ENCODE measurements at regions not wholly inside any gene's neighbourhood (a gene's known extent, or its start where the extent isn't known, plus 50 kb on each side); places are given as distances from the start of the nearest gene placed in this dataset.
"Not testable (repeated sequence)": the region's sequence is repeated elsewhere in the genome, so short reads cannot be mapped to it uniquely, and the experiment has no call there.

GRCh38 chr7:109407756-109408155 lies 838.1 kb downstream of the DNAJB9 start:
- no peak overlapping the region for H3K27ac ChIP-seq
- no peak for TF ChIP-seq CTCF (conservative IDR thresholded peaks at IDR 0.05)

DNA sequence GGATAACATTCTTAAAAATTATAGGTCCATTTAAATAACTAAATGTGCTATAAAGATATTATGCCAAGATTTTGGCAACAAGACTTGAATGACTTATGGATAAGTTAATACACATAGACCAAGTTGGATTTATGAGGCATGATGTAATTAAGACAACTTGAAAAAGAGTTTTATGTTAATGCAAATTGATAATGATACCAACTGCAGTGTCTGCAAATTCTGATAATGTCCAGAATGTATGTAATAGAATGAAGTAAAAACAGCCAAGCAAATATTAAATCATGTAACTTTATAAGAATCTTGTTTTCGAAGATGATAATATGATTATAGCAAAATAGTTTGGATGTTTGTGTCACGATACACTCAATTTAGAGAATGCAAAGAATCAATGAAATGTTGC lies 868.3 kb downstream of the DNAJB9 start:
- H3K27ac ChIP-seq = no peak overlapping the region
- TF ChIP-seq CTCF (conservative IDR thresholded peaks at IDR 0.05) = no peak

DNA sequence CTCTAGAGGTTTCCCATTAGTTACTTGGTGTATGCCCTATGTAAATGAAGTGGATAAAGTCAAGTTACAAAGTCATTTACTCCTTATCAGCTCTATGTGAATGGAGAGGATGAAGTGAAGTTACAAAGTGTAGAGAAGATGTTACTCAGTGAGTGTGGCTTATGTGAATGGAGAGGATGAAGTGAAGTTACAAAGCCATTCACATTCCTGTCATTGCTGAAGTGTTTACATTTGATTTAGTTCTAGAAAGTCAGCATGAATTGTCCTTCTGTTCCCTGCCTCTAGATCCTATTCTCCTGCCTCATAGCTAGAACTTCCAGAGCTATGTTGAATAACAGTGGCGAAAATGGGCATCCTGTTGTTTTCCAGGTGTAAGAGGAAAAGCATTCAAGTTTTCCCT lies 880.1 kb downstream of the DNAJB9 start:
- TF ChIP-seq CTCF (conservative IDR thresholded peaks at IDR 0.05) = no peak
- H3K27ac ChIP-seq = no peak overlapping the region

GRCh38 chr7:109456116-109456515 lies 886.4 kb downstream of the DNAJB9 start:
- peak; percentile 43; the same call in 1 of the 2 replicates for TF ChIP-seq CTCF (conservative IDR thresholded peaks at IDR 0.05)
- no peak overlapping the region for H3K27ac ChIP-seq

DNA sequence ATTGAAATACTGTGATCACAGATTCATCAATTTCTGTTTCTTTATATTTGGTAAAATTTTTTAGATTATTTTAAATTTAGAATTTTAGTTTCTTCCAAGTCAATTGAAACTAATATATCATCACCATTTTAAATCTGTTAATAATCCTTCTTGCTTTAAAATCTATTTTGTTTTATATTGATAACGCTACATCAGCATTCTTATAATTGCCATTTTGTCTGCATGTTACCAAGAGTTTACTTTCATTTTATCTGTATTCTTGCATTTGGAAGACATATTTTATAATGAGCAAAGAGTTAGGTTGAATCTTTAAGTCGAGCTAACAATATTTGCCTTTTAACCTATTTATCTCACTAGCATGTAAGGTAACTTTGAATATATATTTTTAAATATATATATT lies 890.6 kb downstream of the DNAJB9 start:
- H3K27ac ChIP-seq = no peak overlapping the region
- TF ChIP-seq CTCF (conservative IDR thresholded peaks at IDR 0.05) = no peak

DNA sequence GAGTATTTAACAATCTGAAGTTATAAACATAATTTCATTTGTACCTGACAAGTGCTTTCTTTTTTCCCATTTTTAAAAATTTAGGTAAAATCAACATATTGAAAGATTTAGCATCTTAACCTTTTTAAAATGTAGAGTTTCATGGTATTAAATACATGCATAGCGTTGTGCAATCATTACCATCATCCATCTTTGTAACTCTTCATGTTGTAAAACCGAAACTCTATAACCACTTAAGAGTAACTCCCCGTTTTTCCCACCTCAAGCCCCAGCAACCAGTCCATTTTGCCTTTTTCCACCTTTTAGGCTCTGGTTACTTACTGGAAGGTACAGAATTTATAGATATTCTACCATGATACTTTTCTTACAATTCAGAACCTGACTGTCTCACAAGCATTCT lies 892.5 kb downstream of the DNAJB9 start:
- TF ChIP-seq CTCF (conservative IDR thresholded peaks at IDR 0.05) = no peak
- no peak overlapping the region for H3K27ac ChIP-seq

DNA sequence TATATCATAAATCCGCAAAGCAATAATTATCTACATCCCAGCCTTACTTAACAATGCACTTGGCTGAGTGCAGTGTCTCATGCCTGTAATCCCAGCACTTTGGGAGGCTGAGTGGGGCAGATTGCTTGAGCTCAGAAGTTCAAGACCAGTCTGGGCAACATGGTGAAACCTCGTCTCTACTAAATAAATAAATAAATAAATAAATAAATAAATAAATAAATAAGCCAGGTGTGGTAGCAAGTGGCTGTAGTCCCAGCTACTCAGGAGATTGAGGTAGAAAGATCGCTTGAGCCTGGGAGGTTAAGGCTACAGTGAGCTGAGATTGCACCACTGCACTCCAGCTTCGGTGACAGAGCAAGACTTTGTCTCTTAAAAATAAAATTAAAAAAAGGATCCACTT lies 898.1 kb downstream of the DNAJB9 start:
- H3K27ac ChIP-seq = not testable (repeated sequence)

DNA sequence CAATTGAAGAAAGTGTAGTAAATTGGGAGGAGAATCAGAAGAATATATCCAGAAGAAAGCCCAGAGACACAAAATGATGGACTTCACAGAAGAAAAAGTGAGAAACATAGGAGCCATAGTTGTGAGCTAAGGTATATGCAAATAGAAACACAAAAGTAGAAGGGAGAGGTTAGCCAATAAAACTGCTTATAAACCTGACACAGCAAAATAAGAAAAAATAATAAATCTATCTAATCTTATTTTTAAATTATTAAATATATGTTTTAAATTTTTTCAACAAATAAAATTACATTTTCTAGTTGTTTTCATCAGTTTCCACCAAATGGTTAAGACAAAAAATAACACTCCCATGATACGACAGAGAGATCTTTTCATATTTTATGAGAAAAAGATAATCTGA lies 903.5 kb downstream of the DNAJB9 start:
- no peak for TF ChIP-seq CTCF (conservative IDR thresholded peaks at IDR 0.05)
- no peak overlapping the region for H3K27ac ChIP-seq

Data from VCaP (cell line).